ENCODE measurements at regions not wholly inside any gene's neighbourhood (a gene's known extent, or its start where the extent isn't known, plus 50 kb on each side); places are given as distances from the start of the nearest gene placed in this dataset.

DNA sequence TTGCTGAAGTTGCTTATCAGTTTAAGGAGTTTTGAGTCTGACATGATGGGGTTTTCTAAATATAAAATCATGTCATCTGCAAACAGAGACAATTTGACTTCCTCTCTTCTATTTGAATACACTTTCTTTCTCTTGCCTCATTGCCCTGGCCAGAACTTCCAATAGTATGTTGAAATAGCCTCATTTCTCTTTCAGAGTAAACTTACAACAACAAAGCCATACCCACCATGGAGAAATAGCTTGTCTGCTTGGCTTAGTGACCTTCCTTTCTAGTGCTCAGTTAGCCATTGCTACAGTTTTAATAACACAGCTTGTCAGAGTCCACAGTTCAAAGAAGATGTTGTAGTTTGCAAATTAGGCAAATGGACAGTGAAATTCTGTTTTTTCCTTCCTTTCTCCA, 228.0 kb downstream of the ETAA1 start:
- DNase-seq: no peak

DNA sequence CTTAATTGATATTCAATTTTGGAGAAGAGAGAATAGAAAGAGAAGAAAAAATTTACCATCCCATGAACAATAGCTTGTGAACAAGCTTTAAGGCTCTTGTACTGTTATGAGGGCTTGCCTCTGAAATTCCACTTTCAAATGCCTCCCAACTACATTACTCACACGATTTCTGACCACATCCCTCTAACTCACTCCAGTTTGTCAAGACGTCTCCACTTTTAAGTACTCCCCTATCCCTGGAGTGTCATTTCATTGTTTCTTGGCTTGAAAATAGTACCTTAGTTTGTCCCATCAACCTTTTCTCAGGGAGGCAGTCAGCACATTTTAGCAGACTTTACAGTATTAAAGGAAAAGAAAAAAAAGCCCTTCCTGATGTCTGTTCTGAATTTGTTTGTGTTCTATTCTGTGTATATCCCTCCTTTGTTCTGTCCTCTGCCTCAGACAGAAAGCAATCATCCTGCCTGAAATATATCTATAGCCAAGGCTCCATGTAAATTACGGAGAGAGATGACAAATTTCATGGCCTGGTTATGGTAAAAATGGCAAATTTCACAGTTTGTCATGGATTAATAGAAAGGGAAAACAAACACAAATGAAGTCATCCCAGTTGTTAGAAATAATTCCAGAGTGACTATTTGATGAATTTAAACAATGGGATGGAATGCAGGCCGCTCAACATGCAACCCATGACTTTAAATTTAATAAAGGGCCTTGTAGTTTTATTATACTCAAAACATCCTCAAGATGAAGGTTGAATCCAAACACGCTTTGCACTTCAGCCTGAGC, 228.8 kb downstream of the ETAA1 start:
- no peak for DNase-seq

DNA sequence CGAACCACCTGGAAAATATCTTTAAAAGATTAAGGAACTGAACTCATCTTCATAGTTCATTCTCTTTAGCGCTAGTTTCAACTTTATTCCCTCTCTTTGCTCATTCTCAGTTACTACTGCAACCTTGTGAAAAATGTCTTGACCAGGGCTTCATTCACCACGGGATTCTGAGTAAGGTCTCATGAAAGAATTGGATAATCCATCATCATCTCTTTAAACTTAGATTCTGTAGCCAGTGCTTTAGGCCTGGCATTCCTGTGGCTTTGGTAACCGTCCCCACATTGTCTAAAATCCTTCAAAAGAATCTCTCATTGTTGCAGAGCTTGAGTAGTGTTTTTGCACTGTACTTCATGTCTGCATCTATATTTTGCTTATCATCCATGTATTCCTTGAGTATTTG, 229.5 kb downstream of the ETAA1 start:
- DNase-seq: no peak

DNA sequence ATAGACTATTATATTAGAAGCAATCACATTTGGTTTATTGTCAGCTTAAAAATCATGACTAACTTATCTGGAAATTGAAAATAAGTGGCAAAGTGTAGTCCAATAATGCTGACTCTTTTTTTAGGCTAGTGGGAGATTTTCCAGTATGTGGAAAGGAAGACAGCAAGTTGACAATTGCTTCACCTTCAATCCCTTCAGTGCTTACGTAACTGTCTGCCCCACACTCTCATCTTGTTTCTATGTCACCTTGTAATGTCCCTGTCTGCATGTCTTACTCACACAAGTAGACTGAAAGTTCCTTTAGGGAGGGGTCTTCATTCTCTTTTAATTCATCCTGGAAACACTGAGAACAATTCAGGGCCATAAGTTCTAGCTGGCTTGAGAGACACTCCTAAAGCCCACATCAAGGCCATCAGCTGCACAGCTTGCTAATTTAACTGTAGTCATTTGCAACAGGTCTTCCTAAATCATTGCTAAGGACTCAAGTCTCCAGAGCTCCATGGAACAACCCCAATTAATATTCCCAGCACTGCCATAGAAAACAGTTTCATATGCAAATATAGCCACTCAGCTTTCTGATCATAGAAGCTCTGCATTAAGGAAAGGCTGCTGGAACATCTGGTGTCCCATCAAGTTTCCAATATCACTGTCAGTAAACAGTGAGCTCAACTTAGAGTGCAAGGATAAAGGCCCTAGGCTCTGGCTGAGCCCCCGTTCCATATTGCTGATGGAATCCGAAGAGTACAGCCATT, 230.5 kb downstream of the ETAA1 start:
- DNase-seq: no peak

DNA sequence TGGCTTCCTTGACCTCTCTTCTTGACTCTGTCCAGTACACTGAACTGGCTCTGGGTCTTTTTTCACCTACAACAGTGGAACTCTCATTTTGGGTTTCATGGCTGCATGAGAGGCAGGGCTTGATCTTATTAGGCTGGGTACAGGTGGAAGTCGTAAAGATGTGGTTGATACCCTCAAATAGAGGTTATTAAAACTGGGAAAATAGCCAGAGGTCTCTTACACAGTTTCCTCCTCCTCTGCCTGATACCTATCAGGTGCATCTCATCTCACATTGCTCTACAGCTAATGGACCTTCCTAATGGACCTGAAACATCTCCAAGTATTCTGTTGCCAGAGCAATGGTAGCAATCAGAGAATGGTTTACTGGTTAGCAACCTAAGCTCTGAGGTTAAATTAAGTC, 231.8 kb downstream of the ETAA1 start:
- no peak for DNase-seq

DNA sequence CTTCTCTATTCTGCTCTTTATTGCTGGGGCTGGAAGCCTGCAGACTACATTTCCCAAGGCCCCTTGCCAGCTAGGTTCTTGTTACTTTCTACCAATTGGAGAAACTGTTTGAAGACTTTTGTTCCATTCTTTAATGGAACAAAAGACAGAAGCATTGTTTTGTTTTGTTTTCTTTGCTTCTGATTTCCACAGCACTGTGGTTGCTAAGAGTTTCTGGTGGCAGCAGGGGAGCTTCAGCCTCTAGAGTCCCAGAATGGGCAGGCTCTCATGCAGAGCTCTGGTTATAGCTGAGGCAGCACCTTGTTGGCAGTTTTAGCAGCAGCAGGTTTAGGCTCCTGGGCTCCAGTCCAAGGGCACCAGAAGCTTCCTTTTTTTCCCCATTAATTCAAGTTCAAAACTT, 234.3 kb downstream of the ETAA1 start:
- DNase-seq: no peak

DNA sequence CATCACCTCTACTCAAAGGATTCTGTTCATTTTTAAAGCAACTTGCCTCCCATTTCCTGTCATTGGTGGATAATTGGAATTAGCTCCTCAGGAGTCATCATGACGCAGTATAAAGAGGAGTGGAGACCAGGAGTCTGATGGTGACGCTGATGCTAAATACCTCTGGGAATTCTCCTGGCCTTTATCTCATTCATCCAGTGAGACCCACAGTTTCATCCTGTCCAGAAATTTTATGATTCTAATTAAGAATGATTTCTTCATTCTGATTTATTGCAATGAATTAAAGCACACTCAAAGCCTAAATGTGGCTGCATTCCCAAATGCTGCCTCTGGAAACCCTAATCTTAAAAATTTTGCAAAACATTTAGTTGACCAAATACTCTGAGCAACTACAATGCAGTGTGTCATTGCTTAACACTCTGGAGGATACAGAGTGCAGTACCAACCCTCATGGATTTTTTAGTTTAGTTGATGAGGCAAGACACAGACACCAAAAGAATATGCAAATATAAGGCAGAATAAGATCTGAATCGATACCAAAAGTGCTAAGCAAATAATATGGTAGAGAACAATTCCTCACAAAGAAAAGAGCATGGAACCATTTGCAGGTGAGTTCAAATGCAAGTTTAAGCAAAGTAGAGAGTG, 236.2 kb downstream of the ETAA1 start:
- DNase-seq: no peak

DNA sequence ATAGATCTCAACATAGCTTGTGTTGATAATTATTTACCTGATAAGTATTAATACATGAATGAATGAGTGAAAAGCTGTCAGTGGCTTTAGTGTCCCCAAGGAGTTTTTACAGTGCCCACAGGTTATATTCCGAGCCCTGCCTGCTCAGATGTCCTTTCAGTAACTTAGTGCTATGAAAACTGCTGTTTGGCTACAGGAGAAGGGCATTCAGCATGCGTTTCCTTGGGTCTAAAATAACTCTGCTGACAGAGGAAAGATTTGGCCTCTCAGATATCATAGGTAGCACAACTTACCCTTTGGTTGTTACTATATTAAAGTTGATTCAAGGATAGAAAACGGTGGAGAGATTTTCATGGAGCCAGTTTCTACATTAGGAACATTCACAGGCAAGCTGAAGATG, 241.0 kb downstream of the ETAA1 start:
- DNase-seq: no peak

DNA sequence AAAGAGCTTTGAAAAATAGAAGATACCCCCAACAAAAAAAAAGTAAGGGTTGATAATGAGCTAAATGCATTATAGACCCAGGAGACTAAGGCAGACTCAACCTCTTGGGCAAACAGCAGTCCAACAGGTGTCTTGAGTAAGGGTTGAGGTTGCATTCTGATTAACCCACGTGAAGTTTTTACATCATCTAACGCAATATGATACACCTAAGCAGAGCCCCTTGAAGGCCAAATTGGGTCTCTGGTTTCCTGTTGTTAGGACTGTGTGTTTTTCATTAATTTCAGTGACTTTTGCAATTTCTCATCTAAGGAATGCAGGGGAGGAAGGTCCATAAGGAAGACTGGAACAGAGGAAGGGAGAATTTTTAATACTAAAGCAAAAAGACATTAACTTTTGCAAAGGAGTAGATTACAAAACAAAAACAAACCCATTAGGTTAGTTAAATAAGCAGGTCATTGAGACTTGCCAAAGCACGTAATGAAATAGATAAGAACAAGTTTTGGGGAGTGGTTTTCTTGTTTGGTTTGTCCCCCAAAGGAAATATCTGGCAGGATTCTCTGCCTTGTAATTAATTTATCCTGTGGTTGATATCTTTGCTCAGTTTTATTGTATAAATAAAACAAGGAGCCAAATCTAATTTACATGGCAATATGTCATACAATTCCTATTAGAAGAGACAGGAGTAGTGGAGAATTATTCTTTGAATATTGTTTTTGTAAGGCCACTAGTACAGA, 244.3 kb downstream of the ETAA1 start:
- DNase-seq: peak; percentile 68

DNA sequence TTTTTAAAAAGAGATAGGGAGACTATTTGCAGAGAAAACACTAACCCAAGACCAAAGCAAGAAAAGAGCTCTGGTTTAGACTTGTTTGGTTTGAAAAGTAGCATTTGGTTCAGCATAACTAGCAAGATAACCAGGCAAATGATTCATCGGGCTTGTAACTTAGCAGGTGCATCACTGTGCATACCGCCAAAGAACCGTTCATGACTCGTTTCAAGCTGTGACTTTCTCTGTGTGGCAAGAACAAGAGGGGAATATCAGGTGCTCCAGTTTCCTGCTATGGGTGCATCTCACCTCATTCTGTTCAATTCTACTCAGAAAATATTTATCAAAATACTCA, 244.9 kb downstream of the ETAA1 start:
- DNase-seq: no peak

DNA sequence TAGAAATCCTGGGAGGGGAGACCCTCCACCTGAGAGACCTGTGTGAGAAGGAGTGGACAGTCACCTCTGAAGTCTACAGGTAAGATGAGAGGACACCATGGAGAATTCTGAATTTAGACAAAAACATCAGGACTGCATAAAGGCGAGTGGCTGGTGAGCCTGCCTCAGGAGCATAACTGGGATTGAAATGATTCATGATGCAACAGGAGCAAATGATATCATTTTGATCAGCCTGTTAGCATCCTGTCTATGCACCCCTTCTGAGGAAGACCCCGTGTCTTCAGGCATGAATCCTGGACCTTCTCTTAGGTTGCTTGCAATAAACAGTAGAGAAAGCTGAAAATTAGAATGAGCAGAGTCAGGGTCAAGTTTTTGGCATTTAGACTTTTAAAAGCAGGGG, 245.8 kb downstream of the ETAA1 start:
- no peak for DNase-seq

DNA sequence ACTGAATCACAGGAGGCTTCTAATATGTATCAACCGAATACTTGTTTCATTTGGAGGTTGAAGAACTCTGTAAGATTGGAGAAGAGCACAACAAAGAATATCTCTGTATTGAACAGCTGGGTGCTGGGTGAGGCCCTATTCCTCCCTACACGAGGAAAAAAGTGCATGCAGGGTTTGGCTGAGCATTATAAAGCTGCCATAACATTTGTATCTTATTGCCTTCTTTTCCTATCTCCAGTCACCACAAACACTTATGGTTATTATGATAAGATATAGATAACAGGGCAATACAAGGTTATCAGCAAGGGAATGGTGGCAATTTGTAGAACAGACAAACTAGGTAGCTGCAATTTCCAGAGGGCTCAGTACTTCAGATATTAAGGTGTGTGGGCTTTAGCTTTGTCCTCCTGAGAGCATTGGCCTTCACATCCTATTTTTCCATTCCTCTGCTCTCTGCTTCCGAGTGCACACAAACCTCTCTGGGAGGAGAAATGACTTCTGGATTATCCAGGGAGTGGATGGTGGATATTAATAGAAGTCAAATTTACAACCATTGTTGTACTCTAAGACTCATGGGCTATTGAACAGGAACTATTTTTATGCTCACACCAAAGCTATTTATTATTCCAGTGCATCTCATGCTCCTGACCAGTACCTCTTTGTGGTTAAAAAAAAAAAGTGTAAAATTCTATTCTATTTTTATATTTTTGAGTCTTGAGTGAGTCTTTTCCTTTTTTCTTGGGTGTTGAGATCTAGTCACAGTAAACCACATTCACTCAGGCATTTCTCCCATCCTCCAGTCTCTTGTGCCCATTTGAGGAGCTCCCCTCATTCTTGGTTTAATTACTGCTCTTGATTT, 248.4 kb downstream of the ETAA1 start:
- no peak for DNase-seq

DNA sequence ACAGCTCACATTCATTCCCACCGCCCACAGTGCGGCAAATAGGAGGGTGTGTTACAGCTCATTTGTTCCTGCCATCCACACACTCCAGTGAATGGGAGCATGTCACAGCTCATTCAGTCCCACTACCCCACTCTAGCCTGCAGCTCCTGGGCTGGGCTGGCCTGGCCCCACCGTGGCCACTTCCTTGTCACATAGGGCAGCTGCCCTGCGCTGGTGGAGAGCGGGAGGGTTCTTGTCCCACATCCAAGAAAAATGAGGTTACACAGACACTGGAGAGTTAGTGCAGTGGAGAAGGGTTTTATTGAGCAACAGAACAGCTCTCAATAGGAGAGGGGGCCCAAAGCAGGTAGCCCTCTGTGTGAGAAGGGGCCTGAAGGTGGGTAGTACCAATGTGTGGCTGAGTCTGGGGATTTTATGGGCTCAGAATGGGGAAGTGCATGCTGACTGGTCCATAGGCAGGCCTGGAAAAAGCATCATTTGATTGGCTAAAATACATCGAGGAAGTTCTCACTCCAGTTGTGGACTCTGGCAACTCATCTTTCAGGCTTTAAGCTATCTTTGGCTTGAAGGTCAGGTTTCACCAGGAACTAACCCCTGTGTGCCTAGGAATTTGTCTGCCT, 249.7 kb downstream of the ETAA1 start:
- no peak for DNase-seq

DNA sequence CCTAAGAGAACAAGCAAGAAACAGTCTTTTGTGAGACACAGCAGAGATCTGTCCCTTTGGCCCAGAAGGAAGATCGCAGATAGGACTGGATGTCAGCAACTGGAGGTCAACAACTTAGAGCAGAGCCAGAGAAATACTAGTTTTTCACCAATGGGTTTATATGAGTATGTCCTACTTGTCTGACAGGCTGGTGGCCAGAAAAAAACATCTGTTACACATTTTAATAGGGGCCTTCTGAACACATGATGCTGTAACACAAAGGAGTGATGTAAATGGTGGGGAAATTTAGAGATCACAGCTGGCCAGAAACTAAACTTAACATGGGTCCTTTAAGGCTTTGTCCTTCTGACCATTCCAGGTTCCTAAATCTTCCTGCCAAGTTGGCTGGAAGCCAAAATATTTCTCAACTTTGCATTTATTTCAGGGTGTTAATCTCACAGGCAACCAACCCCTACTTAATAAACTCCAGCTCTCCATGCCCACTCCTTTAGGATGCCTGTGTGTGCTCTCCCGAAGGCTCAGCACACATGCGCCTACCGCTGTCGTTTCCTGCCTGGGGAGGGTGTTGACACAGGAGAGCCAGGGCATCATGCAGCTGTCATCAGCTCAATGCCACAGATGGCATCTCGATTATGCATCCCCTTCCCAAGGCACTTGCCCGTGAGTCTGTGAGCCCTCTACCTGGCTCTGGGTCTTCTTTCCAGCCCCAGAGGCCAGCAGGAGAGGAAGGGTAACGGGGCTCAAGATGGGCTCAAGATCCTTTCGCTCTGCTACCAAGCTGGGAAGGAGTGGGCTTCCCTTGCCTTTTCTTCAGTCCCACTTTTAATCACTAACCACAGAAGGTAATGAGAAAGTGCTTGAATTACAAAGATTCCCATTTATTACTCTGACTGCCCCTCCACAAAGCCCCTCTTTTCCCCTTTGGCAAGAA, 252.5 kb downstream of the ETAA1 start:
- DNase-seq: peak; percentile 38

DNA sequence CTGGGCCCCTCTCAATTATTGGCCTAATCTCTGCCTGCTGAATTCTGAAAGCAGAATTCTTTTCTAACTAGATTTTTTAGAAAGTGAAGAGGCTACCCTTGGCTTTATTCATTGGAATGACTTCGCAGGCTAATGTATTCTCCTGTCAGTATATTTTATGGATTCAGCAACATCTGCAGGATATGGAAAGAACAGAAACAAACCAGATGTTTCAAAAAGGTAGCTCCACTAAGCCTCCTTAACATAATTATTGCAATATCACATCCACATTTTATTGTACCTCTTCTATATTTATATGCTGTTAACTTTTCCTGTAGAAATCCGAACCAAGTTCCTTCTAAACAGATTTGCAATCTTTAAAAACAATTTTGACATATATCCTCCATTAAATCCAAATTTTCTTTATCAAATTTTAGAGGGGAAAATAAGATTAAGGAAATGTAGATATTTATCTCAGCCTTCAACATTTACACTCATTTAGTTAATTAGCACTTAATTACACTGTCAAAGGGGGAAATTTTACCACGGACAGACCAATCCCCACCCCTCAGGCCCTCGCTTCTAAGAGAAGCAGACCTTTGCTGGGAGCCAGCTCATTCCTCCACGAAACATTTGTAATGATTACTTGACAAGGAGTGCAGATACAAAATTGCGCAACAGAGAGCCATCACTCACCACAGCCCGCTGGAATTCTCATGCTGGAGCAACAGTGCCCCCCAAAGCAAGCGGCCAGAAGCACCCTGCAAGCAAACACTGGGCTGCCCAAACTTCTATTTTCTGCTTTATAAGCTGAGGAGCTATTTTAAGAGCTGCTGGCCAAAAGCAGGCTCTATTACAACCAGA, 253.4 kb downstream of the ETAA1 start:
- peak; percentile 85 for DNase-seq

DNA sequence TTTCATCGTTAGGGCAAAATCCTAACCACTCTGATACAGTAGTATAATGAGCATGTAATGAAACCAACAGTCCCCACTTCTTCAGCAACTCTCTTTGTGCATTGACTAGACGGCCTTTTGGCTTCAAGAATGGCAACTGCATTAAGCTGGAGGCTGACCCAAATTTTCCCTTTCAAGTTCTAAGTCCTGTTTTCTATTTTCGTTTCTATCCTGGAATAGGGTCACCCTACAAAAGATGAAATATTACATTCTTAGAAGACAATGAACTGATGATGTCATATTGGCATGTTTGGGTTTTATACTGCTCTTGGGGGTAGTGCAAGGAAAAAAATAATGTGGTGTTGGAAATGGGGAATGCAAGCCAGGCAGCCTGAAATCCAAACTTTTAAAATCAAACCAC, 254.4 kb downstream of the ETAA1 start:
- DNase-seq: no peak

DNA sequence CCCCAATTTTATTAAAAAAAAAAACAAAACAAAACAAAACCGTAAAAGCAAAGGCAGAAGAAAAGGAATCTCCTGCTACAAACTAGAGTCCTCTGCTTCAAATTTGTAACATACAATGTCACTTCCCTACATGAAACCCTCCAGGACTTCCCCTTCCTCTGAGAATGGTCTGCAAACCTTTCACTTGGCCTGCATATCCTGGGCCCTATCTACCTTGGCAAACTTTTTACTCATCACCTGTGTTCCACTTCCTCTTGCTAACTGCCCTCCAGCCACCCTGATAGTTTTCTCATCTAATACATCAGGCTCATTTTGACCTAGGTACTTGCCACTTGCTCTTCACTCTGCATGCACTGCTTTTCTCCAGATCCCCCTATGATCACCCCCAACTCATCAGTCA, 255.5 kb downstream of the ETAA1 start:
- DNase-seq: no peak

DNA sequence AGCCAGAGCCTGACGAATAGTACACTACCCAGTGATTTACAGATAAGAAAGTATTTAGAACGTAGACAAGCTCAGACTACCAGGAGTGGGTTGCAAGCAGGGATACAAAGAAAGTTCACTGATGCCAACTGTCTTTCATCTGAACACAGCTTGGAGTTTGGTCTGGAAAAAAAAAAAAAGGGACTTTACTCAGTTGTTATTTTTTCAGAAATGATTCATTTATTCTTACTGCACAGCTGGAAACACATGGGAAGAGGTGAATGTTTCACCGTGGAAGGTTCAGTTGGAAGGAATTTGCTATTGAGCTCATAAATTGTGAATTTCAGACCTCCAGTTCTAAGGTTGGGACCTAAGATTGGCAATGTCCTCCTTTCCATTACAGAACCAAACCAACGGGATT, 259.7 kb downstream of the ETAA1 start:
- no peak for DNase-seq

DNA sequence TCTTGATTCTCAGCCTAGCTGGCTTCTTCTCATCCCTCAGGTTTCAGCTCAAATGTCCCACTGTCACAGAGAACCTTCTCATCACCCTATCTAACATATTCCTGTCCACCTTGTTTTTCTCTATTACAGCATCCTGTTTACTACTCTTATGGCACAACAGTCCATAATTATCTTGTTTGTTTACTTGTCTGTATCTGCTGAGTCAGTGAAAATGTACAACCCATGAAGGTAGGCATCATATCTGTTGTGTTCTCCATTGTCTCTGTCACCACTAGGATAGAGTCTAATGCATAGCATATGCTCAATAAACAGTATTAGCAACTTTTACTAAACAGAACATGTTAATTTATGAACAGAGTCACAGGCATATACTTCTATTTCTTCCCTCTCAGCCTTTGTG, 261.7 kb downstream of the ETAA1 start:
- DNase-seq: no peak
